Muscle of leg (tissue), 3 donors: ENCODE measurements at regions not wholly inside any gene's neighbourhood (a gene's known extent, or its start where the extent isn't known, plus 50 kb on each side); places are given as distances from the start of the nearest gene placed in this dataset.

Experiments
- DNase-seq: peaks from one replicate; pipeline ENCODE4 v3.0.0; 2013
- H3K27ac ChIP-seq: one replicate; pipeline ENCODE4 v1.5.1; 2013; ENCODE audit warnings: mild to moderate bottlenecking, low read length, control low read depth
- H3K27me3 ChIP-seq: one replicate; pipeline ENCODE4 v1.6.1; 2013; ENCODE audit warnings: low read length; ENCODE audit not compliant: control insufficient read depth, insufficient read depth
- H3K36me3 ChIP-seq: one replicate; pipeline ENCODE4 v1.6.1; 2013; ENCODE audit warnings: low read length; ENCODE audit not compliant: control insufficient read depth, insufficient read depth
- H3K4me1 ChIP-seq: one replicate; pipeline ENCODE4 v1.6.1; 2013; ENCODE audit warnings: low read length; ENCODE audit not compliant: control insufficient read depth, insufficient read depth
- H3K4me3 ChIP-seq: one replicate; pipeline ENCODE4 v1.5.1; 2013; ENCODE audit warnings: low read length, control low read depth
- H3K9me3 ChIP-seq: replicated peaks from 2 replicates; pipeline ENCODE4 v1.6.1; 2013; ENCODE audit warnings: low read depth, low read length; ENCODE audit not compliant: control insufficient read depth
- WGBS: methylation state at CpG from one replicate; pipeline ENCODE4 v1.1.5; 2013; ENCODE audit warnings: missing lambda C conversion rate; ENCODE audit not compliant: insufficient coverage; 5-methylcytosine and 5-hydroxymethylcytosine counted together

GRCh38 chr22:47233316-47234243, 471.1 kb downstream of the TBC1D22A start:
- WGBS, result 82% methylated on average over 6 of the region's 9 CpGs
- no peak overlapping the region for H3K27ac ChIP-seq
- peaks cover 7% of the 10 kb centered on the region for H3K9me3 ChIP-seq
- no peak for DNase-seq
- no peaks in the 10 kb centered on the region for H3K36me3 ChIP-seq
- H3K27me3 ChIP-seq, result peaks cover 2% of the 10 kb centered on the region
- H3K4me1 ChIP-seq, result no peaks in the 10 kb centered on the region
- no peak overlapping the region for H3K4me3 ChIP-seq

- Histone ChIP-seq H3K27me3 (peaks cover 2% of the 10 kb centered on the region), H3K4me3 (no peak overlapping the region), H3K27ac (no peak overlapping the region), H3K4me1 (no peaks in the 10 kb centered on the region), H3K36me3 (no peaks in the 10 kb centered on the region), H3K9me3 (peaks cover 10% of the 10 kb centered on the region)
- WGBS, result 91% methylated on average over 5 of the region's 7 CpGs
- DNase-seq, result no peak
Measured at GRCh38 chr22:47232753-47233152, 470.3 kb downstream of the TBC1D22A start.

- Histone ChIP-seq H3K9me3 (peaks cover 10% of the 10 kb centered on the region), H3K36me3 (no peaks in the 10 kb centered on the region), H3K4me3 (no peak overlapping the region), H3K27me3 (no peaks in the 10 kb centered on the region), H3K27ac (no peak overlapping the region), H3K4me1 (no peaks in the 10 kb centered on the region)
- 83% methylated on average over 1 of the region's 4 CpGs for WGBS
- DNase-seq, result no peak
Measured at GRCh38 chr22:47232197-47232596, 469.7 kb downstream of the TBC1D22A start.

- Histone ChIP-seq H3K36me3 (no peaks in the 10 kb centered on the region), H3K27me3 (no peaks in the 10 kb centered on the region), H3K9me3 (peaks cover 10% of the 10 kb centered on the region), H3K4me3 (no peak overlapping the region), H3K27ac (no peak overlapping the region), H3K4me1 (no peaks in the 10 kb centered on the region)
- 57% methylated on average over 4 of the region's 7 CpGs for WGBS
- no peak for DNase-seq
Measured at GRCh38 chr22:47231759-47232158, 469.3 kb downstream of the TBC1D22A start.

- no peak for DNase-seq
- no peak overlapping the region for H3K4me3 ChIP-seq
- H3K27ac ChIP-seq, result no peak overlapping the region
- H3K9me3 ChIP-seq, result peaks cover 10% of the 10 kb centered on the region
- no peaks in the 10 kb centered on the region for H3K36me3 ChIP-seq
- no peaks in the 10 kb centered on the region for H3K27me3 ChIP-seq
- H3K4me1 ChIP-seq, result no peaks in the 10 kb centered on the region
- WGBS, result 100% methylated on average over 1 of the region's 5 CpGs
Measured at GRCh38 chr22:47230741-47231140, 468.3 kb downstream of the TBC1D22A start.

- WGBS, result 100% methylated on average over 3 of the region's 7 CpGs
- H3K9me3 ChIP-seq, result peaks cover 10% of the 10 kb centered on the region
- DNase-seq, result no peak
Measured at GRCh38 chr22:47230251-47230650, 467.8 kb downstream of the TBC1D22A start.

GRCh38 chr22:47228767-47229166, 466.3 kb downstream of the TBC1D22A start:
- H3K36me3 ChIP-seq, result no peaks in the 10 kb centered on the region
- no peak overlapping the region for H3K4me3 ChIP-seq
- peaks cover 7% of the 10 kb centered on the region for H3K9me3 ChIP-seq
- DNase-seq, result no peak
- no peak overlapping the region for H3K27ac ChIP-seq
- no peaks in the 10 kb centered on the region for H3K27me3 ChIP-seq
- H3K4me1 ChIP-seq, result no peaks in the 10 kb centered on the region
- no CpG with 5 or more reads among the region's 3 CpGs for WGBS

More at GRCh38 chr22:47230251-47230650, 467.8 kb downstream of the TBC1D22A start:
- Histone ChIP-seq H3K4me3 (no peak overlapping the region), H3K4me1 (no peaks in the 10 kb centered on the region), H3K27ac (no peak overlapping the region), H3K27me3 (no peaks in the 10 kb centered on the region), H3K36me3 (no peaks in the 10 kb centered on the region)

- Histone ChIP-seq H3K27me3 (no peaks in the 10 kb centered on the region), H3K4me1 (no peaks in the 10 kb centered on the region), H3K4me3 (no peak overlapping the region), H3K36me3 (no peaks in the 10 kb centered on the region), H3K27ac (no peak overlapping the region), H3K9me3 (peaks cover 2% of the 10 kb centered on the region)
- no peak for DNase-seq
- 73% methylated on average over 15 of the region's 15 CpGs for WGBS
Measured at GRCh38 chr22:47225931-47226633, 463.6 kb downstream of the TBC1D22A start.

- H3K27ac ChIP-seq, result no peak overlapping the region
- H3K4me1 ChIP-seq, result no peaks in the 10 kb centered on the region
- no peaks in the 10 kb centered on the region for H3K36me3 ChIP-seq
- H3K27me3 ChIP-seq, result no peaks in the 10 kb centered on the region
- WGBS, result 98% methylated on average over 5 of the region's 11 CpGs
- no peak overlapping the region for H3K4me3 ChIP-seq
- peaks cover 2% of the 10 kb centered on the region for H3K9me3 ChIP-seq
- DNase-seq, result no peak
Measured at GRCh38 chr22:47225080-47225930, 462.9 kb downstream of the TBC1D22A start.
